ENCODE measurements at regions not wholly inside any gene's neighbourhood (a gene's known extent, or its start where the extent isn't known, plus 50 kb on each side); places are given as distances from the start of the nearest gene placed in this dataset.
"Not testable (repeated sequence)": the region's sequence is repeated elsewhere in the genome, so short reads cannot be mapped to it uniquely, and the experiment has no call there.

DNA sequence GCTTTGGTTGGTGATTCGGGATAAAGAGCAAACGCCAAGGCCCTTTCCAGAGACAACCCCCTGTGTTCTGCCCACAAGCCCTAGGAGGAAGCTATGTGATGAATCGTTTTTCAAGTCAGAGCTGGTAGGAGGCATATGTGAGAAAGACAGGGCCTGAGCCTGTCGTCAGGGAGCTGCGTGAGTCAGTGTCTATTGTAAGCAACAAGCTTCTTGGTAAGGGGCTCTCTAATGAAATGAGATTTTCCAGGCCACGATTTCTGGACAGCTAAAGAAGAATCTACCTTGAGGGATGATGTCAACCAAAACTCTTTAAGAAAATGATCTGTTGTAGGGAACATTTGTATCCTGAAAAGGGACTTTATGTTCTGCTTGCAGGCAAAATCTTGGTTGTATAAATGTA lies 318.9 kb upstream of the IL12A start:
- DNase-seq = no peak

DNA sequence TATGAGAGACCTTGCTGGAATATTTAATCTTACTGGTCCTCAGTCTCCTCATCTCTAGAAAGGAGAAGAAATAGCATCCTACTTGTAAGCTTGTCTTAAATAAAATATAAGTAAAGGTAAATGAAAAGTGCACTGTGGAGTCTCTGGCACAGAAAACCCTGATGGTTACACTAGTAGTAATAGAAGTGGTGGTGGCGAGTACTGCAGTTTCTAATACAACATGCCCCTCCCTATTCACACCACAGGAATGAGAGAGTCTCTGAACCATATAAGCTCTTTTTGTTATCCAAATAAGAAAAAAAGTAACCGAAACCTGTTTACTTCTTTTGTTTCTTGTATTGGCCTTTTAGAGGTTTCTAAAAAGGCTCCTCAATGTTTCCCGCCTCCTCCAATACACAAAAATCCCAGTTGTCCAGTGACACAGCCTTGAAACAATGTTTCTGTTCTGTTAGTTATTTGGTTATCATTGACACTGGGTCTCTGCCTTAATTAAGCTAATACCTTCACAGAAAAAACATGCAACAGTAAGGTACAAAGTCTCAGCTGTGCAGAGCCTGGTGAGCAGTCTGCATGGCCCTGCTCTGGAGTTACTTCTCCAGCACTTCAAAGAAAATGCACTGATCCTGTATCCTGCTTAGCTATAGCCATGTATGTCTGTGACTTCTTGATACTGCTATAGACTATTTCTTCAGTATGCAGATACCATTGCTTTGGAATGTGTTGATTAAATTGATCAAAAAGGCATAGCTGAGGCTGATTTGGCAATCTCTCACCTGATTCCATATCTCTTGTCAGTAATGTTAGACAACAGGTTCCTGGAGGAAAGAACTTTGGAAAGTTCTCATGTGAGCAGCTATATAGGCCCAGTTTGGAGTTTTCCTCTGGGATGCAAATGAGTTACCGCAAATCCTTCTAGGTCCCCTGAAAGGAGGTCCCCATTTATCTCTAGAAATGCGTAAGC lies 315.6 kb upstream of the IL12A start:
- no peak for DNase-seq

DNA sequence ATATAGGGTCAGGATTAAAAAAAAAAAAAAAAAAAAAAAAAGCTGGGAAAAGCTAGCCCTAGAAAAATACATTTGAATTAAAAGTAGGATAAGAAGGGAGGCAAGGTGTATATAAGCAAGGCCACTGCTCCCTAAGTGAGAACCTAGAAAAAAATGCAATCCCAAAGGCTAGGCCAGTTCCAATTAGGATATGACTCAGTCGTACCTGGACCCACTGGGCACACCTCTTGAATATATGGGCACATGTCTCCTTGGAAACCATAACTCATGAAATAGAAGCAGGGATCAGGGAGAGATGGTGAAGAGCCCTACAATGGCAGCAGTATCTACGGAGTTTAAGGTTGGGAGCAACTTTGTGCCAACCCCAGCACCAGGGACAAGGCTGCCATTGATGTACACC lies 314.1 kb upstream of the IL12A start:
- DNase-seq = no peak

DNA sequence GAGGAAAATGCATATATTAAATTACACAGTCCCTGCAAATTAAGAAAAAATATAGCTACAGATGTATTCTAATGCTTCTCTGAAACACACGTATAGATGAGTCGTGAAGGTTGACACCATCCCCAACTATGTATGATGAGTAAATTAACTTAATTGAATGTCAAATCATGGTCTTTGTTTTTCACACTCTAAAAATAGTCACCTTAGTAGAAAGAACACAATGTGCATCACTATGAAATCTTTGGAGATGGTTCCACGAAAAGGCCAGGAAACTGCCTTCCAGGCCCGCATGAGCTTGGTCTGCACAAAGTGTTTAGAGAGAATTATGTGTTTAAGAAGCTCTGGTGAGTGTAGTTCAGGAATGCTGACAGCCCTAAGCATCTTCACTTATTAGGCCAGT lies 313.4 kb upstream of the IL12A start:
- no peak for DNase-seq

DNA sequence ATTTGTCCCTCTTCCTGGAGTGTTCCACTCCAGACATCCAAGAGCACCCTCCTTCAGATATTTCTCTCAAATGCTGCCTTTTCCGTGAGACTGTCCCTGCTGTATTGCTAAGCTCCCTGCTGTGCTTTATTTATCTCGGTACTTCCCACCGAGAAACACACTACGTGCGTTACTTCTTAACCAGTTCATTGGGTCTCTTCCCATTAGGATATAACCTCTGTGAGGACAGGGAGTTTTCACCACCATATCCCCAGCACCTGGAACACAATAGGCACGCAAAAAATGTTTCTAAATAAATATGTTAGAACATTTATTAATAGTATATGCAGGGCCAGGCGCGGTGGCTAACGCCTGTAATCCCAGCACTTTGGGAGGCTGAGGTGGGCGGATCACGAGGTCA lies 308.7 kb upstream of the IL12A start:
- DNase-seq = no peak

DNA sequence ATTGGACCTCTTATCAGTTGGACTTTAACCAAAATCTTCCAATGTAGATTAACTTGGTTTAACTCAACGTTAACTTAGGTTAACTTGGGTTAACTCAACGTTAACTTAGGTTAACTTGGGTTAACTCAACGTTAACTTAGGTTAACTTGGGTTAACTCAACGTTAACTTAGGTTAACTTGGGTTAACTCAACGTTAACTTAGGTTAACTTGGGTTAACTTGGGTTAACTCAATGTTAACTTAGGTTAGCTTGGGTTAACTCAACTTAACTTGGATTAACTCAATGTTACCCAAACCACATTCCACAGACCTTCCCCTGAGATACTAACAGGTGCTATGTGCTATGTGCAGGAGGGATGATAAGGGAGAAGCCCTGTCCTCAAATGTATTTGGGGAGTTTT lies 306.9 kb upstream of the IL12A start:
- DNase-seq = not testable (repeated sequence)

DNA sequence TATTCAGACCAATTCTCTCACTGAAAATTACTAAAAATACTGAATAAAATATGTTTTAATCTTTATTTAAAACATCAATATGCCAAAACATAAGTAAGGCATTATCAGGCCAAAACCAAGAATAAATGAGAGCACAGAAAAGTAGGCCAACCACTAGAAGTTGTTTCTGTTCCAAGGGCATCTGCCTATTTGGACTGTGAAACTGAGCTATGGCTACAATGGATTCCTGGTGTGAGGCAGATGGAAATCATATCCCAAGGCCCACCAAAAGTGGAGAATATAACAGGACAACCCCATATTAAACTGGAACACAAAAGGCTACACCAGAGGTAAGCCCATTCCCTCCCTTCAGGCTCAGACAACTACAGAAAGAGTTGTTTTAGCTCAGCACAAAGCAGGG lies 302.8 kb upstream of the IL12A start:
- DNase-seq = no peak

DNA sequence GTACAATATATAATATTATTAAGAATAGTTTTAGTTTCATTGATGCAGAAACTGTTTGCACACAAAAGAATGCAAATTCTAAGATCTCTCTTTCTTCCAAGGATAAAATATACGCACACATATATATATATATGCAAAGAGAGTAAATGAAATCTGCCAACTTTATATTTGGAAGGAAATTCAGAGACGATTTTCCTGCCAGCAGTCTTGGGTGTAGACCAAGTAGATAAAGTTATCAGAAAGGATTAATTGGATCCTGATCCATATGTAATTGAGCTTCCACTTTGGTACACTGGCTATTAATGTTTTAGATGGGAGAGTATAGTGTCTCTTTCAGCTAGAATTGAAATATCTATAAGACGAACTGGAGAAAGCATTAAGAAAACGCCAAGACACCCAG lies 295.4 kb upstream of the IL12A start:
- no peak for DNase-seq

DNA sequence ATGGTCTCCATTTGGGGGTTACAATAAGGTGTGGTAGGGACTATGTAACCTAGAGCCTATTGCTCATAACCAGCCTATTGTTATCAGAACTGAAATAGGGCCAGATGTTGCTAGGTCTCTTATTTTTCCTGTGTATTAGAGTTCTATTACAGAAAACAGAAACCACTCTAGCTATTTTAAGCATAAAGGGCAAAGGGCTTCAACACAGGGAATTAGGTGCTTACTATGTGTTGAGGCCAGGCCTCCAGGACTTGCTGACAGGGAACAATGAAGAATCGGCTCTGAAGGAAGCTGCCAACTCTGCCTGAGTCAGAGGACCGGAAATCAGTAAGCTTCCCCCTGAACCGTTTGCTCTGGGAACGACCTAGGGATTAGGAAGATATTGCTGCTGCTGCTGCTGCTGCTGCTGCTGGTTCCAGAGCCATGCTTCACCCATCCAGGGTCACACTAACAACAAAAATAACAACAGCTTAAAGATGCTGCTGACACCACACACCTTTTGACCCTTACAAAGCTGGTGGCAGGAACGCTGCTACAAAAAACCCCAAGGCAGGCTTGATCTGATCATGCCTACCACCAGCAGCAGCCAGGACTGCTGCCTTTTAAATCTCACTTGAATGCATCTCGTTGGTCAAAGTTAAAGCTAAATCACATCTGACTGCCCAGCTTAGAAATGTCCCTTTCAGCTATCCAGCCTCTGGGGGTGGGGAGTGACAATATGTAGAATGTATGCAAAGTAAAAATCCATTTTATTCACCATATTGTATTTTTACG lies 276.9 kb upstream of the IL12A start:
- DNase-seq = no peak

DNA sequence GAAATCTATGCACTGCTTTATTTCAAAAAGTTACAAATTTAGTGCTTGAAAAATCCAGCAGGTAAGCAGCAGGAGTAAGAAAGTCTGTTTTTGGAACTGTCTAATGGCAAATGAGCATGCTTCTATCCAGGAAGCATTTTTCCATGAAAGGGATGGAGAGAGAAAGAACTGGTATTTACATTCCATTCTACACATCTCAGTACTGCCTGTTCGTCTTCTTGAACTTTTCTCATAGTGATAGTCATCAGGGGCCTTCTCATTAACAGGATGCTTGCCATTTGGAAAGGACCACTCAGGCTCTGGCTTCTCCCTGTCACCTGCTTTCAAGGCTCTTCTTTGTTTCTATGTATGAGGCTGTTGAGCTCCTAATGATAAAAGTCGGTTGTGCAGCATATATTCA lies 267.3 kb upstream of the IL12A start:
- no peak for DNase-seq

DNA sequence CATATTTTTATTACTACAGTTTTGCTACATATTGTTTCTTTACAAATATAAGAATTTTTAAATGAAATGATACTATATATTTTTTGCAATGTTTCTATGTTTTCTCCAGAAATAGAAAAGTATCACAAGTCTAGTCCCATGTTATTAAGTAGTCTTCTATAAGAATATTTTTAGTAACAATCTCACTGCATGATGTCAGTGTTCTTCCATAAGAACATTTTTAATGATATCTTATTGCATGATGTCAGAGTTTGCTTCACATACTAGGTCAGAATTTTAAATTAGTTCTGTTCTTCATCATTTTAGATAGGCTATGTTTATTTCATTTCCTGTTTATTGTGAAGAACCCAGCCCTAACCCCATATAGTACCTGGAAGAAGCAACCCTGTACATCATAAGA lies 265.3 kb upstream of the IL12A start:
- DNase-seq = no peak

DNA sequence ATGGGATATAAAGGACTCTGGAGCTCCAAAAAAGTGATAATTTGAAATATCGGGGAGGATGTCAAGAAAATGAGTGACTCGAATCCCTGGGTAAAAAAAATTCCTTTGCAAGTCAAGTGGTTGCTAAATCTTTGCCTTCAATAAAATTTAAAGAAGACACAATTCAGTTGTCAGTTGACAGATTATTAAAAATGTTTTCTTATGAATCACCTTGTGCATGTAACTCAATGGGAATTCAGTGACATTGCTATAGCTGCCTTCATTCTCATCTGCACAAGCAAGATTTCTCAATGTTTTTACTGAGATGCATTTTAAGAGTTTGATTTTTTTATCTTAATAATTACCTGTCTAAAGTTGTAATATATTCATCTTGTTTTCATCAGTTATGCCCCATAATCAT lies 264.0 kb upstream of the IL12A start:
- DNase-seq = no peak

DNA sequence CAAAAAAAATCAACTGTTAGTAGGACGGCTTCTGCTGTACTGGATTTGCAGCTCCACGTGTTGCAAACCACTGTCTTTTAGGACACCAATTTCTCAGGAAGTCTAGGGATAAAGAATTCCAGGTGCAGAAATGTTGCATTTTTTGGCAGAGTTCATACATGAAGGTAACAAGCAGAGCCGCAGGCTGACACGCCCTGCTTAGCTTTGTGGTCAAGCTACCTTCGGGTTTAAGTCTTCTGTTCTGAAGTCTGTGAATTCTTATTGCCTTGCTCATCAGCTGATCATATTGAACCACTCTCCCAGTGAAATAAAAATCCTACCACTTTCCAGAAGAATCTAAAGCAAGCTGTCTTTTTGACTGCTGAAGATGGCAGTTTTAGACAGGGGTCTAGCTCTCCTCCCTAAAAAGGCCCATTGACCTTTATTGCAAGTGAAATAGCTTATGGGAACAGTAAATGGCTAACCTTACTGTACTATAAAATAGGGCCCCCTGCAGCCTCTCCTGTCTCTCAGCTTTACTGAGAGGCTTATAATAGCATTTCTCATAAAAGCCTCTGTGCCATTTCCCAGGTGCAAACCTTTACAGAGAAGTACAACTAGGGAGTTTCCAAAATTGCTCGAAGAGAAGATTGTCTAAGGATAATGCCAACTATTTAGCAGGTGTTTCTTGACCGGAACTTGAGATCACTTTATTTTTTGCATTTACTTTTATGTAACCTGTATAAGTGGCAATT lies 262.2 kb upstream of the IL12A start:
- no peak for DNase-seq

DNA sequence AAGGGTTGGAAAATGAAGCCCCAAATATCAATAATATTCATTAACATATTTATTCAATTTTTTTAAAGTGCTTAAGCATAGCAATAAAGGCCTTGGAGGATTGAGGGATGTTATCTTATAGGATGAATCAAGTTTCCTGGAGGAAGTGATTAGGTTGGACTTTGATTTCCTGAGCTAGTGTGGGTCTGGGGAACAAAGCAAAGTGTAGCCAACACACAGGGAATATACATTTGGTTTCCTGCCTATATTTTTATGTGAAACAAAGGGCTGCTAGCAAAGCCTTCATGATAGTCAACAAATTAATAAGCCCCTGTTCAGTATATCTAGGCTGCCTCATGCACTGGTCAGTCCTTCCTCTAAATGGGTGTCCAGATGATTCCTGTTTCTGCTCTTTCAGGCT lies 261.1 kb upstream of the IL12A start:
- DNase-seq = no peak

DNA sequence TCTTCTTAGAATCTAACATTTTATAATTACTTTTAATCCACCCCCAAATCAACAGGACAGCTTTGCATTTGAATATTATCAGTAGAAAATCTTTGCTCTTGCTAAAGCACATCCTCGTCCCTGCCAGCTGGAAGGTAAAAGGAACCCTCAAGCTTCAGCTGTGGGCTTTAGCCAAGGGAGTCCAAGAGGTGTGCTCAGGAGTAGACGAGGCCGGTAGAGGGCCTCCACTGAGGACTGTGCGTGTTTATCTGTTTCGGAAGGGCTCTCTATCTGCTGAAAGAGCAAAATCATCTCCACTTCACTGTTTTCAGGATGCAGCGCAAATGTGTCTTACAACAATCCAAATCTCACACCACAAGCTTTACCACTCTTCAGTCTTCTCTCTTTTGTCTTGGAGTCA lies 257.4 kb upstream of the IL12A start:
- no peak for DNase-seq

DNA sequence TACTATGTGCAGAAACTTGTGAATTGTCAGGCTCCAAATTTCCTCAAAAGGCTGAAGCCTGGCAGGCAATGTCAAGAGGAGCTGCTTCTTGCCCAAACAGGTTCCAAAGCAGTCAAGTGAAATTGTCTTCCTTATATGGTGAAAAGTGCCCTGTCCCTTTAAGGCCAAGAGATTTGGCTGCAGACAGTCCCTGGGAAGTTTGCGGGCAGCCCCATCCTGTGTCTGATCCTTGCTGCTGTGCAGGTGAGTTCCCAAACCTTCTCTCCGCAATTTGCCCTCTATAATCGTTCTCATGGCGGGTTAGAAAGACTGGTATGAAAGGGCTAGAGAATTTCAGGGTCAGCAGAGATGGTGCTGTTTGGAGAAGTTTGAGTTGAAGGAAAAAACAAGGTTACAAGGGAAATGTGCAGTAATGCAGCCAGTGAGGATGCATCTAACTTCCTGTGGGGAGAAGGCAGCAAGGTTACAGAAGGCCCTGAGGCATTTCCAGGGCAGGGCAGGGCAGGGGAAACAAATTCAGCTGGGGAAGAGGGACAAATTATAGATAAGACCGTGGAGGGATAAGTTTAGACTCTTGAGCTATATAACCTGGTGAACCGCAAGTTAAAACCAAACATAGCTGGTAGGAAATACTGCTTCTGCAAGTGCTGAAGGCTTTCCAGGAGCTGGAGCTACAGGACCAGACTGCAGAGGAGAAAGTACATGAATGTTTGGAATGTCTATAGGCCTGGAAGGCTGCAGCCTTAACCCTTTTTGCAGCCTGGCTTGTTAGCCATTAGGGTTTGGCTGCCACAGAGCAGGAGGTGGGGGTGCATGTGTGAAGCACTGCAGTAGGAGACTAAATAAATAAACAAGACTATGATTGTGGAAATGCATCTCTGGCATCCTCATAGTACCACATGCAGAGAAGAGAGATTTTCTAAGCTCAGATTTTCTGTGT lies 256.2 kb upstream of the IL12A start:
- DNase-seq = no peak

DNA sequence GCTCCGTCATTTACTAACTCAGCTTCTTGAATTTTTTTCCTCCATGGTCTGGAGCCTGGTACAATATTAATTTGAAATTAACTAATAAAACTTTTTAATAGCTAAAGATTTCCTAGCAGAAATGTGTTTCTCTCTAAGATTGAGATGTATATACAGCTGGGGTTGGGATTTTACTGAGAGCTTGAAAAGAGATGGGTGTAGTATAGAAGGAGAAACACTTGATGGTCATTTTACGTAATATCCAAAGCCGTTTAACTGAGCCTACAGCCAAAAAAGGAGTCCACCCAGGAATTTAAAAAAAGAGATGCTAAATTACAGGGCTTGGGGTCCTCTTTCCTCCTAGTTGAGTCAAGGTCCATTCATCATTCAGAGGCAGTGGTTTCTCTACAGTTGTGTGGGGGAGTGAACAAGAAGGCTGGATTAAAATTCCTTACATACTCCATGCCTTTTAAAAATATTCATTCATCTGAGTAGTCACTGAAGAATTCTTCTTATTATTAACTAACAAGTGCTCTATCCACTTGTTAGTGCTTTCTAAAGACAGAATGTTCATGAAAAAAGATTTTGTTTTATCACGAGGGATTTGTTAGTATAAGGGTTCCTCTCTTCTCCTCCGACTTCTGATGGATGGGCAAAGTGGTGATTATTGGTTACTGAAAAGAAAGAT lies 255.3 kb upstream of the IL12A start:
- DNase-seq = no peak

DNA sequence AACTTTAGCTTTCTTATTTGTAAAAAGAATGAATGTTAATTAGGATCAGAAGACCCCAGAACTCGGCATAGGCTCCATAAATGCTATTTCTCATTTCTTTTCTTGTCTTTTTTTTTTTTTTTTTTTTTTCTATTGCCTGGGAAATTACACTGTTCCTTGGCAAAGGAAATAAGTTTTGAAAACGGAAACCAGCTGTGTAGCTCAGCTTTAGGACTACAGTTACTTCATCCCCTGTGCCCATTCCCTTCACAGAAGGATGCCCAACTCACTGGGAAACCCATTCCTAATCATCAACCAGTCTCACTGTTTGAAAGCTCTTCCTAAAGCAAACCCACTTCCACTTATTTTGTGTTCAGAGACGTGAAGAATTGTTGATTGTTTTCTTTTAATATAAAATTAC lies 254.0 kb upstream of the IL12A start:
- no peak for DNase-seq

DNA sequence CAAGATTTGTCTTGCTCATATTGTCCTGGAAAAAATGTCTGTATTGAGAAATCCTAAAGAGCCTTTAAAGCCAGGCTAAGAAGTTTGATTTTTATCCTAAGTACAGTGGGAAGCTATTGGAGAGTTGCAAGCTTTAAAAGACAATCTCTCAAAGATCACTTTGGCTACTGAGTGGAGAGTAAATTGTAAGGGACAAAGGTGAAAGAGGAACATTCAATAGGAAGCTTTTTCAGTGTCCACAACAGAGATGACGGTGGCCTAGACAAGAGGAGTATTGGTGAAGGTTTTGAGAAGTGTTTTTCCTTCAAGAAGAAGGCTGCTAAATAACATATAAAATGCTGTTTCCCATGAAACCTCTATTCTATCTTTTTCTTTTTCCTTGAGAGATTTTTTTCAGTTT lies 249.5 kb upstream of the IL12A start:
- no peak for DNase-seq

DNA sequence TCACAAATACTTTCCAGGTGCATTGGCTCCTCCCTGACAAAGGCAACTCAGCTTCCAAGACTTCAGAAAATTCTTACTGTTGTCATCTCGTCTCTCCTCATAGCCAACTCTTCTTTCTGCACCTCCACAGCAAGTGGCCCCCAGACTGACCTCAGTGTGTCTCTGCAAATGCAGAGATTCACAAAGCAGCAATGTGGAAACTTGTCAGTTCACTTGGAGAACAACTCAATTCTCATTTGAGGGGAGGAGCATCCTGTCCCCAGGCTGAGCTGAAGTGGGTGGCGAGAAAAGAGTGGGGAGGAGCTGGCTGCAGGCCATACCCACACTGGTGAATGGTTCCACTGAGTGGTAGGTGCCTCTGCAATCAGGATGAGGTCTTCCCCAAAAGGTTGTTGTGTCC lies 248.7 kb upstream of the IL12A start:
- no peak for DNase-seq

DNA sequence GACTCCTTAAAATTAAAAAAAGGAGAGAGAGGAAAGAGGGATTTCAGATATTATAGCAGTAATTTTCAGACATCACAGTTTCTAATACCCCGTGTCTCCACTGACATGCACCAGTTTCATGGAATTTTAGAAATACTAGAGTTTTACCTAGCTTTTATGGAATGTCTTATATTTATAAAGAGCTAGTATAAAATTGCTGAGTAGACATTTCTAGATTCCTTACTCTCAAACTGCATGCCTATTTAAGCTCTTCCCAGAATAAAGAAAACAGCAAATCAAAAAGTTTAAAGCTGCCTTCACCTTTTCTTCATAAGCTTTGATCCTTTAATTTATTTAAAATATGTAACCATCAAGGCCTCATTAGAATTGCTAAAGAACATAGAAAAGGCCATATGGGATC lies 247.4 kb upstream of the IL12A start:
- no peak for DNase-seq

DNA sequence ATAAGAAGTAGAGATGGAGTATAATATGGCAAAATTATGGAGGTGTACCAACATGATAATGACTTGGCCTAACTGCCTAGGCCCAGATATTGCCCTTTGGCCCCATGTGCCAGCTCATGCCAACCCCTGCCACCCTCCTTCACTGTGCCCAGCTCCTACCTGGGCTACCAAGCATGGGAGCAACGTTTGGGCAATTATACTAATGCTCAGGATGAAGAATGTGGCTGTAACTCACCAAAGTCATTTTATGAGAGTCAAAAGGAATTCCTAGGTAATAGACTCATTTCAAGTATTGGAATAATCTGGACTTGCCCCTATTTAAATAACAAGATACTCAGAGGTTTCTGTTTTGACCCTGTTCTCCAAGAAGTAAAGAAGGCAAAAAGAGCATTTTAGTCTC lies 240.2 kb upstream of the IL12A start:
- DNase-seq = no peak

All from NCI-H1436 (cell line).